ENCODE measurements at regions not wholly inside any gene's neighbourhood (a gene's known extent, or its start where the extent isn't known, plus 50 kb on each side); places are given as distances from the start of the nearest gene placed in this dataset.

DNA sequence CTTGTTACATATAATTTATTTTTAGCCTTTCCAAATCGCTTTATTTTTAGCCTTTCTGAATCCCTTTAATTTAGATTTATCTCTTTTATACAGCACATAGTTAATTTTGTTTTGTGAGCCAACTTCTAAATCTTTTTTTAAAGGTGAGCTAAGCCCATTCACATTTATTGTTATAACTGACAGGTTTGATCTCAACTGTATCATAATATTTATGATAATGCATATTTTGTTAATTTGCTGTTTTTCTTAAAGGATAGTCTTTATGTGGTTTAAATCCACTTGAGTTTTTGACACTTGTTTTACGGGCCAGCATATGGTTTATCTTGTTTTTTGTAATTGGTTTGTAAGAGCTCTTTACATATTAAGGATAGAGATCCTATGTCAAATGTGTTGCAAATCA is 177.8 kb upstream of the SMIM23 start:
- no peak for DNase-seq

DNA sequence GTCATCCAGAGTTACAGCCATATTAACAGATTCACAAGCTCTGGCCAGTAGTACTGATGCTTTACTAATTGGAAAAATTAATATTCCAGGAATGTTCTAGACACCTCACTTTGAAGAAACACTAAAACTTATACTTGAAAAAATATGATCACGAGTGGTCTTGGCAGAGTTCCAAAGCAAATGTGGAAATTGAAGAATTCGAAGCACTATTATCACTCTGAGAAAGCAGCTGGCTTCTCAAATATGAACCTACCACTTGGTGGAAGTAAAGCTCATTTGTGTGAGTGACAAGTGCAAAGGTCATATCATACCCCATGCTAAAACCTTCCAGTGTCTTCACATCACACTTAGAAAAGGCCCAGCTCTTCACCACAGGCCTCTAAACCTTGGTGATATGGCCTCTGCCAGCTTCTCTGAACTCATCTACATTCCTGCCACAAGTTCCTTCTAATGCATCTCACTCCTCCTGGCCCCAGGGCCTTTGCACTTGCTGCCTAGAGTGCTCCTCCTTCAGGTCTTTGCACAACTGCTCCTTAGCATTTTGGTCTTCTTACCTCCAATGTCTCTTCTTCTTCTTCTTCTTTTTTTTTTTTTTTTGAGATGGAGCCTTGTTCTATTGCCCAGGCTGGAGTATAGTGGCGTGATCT is 175.7 kb upstream of the SMIM23 start:
- no peak for DNase-seq

GRCh38 chr5:171610686-171611085 is 174.9 kb upstream of the SMIM23 start:
- DNase-seq: no peak

DNA sequence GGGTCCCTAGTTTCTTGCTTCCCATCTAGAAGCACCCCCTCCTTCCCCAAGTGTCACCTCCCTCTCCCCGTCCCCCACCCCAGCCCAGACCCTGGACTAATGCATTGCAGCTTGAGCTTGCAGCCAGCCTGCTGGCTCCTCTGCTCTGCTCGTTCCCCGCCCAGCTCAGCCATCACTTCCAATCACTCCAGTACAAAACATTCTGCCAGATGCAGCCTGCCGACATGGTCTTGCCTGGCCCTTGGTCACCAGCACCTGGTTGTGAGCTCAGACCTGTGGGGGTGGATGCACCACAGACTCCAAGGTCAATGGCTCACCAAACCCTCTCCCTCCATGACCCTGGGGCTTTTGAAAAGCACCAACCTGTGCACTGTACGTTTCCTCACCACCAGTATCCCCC is 172.9 kb upstream of the SMIM23 start:
- DNase-seq: no peak

DNA sequence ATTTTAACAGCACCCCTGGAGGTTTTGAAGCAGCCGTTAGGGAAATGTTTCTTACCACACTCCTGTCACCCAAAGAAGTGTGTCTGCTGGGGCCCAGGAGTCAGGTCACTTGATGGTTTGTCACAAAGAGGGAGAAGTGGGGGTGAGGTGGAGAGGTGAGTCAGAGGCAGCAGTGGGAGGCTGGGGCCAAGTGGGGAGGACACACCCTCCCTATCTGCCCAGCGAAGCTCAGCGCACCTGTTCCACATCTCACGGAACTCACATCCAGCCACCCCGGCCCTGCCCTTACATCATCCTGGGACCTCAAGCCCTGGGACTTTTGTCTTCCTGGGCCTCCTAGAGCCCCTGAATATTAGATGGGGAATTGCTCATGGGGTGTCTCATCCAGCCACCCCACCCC is 171.1 kb upstream of the SMIM23 start:
- no peak for DNase-seq

DNA sequence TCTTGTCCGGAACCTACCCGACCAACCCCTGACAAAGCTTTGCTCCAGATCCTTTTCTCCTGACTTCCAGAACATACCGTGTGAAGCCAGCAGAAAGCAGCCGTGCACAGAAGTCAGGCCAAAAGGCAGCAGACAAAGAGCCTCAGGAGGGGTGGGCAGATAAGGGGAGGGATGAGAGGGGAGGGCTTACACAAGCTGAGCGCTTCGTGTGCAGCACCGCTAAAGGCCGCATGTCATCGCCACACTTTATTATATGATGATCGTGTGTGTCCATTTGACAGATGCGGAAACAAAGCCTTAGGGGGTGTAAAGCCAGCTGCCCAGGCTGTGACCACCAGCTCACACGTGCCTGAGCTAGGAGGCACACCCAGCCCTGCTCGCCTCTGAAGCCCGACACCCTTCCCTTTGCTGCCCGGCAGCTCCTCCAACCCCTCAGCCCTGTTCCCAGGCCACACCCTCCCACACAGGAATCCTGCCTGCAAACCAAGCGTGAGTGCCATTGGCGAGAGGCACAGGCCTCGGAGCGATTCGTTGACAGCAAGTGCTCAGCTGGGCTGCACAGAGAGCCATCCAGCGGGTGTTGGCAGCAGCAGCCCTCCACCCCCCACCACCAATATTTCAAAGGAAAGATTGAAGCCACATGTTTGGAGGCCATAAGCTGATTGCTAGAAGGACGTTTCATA is 170.5 kb upstream of the SMIM23 start:
- no peak for DNase-seq

- no peak for DNase-seq
These were observed 169.6 kb upstream of the SMIM23 start for GRCh38 chr5:171615705-171616640.

DNA sequence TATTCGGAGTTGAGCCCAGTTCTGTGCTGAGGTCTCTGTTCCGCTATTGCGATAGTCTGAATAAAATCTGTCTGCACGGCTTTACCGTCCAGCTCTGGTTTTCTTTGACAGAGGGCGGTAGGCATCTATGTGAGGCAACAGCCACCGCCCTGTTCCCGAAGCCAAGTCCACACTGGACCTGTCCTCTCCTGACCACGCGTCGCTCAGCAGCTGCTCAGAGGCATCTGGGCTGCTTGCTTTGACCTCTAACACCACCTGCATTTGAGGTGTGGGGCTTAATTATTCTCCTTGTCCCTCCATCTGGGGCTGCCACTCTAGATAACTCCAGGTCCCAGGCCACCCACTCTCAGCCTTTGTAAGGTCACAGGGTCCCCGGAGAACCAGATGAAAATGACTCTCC is 168.4 kb upstream of the SMIM23 start:
- DNase-seq: no peak

DNA sequence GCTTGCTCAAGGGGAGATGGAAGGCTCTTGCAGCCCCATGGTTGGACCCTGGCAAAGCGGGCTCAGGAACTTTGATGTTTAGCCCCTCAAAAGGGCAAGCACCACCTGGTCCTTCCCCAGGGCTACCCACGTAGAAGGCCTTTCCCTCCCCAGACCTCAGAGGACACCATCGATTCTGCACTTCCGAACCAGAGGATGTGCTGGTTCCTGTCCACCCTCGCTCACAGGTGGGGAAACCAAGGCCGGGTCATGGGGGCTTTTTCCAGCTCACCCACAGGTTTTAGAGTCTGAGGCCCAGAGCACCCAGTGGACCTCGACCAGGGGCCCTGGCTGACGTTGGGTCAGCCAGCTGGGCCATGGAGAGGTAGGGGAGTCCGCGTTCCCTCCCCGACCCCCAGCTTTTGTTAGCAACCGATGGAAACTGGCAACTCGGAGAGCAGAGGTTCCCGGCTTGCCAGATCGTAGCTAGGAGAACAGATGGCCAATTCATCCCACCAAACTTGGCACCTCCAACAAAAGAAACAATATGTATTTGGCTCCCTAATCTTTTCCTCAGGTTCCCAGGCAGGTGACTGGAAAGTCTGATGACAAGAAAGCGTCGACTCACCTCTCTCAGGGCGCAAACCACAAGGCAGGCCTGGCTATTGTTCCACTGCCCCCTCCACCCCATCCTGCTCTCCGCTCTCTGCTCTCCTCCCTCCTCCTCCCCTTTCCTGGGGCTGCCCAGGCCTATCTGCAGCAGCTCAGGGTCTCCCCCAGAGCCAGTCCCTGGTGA is 167.6 kb upstream of the SMIM23 start:
- no peak for DNase-seq

DNA sequence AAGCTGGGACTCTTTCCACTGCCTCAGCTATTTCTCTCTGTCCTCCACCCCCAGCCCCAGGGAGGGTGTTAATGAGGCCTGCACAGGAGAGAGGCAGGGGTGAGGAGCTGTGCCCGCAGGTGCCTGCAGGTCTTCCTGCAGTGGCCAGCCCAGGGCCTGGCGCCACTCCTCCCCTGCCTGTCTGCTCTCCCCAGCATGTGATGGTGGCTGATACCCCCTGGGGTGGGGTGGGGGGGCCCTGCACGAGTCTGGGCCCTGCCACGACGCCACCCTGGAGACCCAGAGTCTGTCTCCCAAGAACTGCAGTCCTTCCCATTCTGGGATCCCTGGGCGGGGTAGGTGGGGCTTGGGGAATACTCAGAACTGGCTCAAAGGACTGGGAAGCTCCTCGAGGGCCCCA is 166.4 kb upstream of the SMIM23 start:
- no peak for DNase-seq

DNA sequence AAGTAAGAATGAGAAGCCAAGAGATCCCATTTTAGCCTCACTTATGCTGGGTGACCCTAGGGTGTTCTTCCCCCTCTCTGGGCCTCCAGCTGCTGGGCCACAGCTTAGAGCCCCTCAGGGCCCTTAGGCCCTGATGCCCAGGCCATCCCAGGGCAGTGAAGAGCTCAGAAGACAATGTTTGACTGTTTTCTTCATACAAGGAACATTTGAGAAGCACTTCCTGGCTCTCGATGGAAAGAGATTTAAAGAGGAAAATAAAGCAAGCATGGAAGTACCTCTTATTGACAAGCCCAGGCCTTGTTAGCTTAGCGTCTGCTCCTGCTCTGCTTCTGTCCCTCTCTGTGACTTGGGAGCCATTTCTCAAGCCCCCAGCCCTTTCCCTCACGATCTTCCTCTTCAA is 165.9 kb upstream of the SMIM23 start:
- DNase-seq: no peak

DNA sequence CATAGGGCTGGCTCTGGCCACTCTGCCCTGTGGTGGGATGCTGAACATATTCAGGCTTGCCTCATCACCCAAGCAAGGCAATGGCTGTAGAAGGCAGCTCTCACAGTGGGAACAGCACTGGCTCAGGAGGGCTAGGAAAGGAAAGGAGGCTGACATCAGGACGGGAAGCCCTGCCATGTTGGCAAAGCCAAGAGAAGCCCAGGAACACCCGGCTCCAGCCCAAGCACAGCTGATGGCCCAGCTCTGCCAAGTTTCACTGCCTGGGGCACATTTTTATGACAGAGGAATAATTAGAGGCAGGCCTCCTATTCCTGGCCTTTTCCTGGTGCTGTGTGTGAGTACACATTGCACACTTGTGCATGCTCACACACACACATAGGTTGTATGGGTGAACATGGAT is 163.6 kb upstream of the SMIM23 start:
- peak in 1 of 2 experiments; percentile 31 for DNase-seq

- no peak for DNase-seq
These were observed 162.5 kb upstream of the SMIM23 start for GRCh38 chr5:171623107-171623506.

GRCh38 chr5:171623551-171624097 is 162.0 kb upstream of the SMIM23 start:
- no peak for DNase-seq

DNA sequence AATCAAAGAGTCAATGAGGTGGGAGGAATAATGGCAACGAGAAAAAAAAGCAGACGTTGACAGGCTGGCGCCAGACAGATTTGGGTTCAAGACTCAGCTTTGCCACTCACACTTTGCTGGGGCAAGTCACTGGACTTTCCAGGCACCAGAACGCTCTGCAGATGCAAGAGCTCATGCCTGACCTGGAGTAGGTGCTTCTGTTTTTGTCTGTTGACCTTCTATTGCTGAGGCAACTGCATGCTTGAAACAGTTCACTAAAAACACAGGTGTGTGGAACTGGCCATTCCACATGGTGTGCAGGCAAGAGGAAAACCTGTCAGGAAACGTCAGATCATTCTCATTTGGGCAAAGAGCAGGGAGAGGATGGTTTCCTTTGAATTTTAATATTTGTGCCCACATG is 161.2 kb upstream of the SMIM23 start:
- DNase-seq: no peak

- DNase-seq: no peak
These were observed 160.0 kb upstream of the SMIM23 start for GRCh38 chr5:171625646-171626045.

GRCh38 chr5:171627936-171628632 is 157.5 kb upstream of the SMIM23 start:
- no peak for DNase-seq

GRCh38 chr5:171628633-171628974 is 157.0 kb upstream of the SMIM23 start:
- DNase-seq: no peak

- DNase-seq: no peak
These were observed 156.4 kb upstream of the SMIM23 start for GRCh38 chr5:171629221-171629620.

DNA sequence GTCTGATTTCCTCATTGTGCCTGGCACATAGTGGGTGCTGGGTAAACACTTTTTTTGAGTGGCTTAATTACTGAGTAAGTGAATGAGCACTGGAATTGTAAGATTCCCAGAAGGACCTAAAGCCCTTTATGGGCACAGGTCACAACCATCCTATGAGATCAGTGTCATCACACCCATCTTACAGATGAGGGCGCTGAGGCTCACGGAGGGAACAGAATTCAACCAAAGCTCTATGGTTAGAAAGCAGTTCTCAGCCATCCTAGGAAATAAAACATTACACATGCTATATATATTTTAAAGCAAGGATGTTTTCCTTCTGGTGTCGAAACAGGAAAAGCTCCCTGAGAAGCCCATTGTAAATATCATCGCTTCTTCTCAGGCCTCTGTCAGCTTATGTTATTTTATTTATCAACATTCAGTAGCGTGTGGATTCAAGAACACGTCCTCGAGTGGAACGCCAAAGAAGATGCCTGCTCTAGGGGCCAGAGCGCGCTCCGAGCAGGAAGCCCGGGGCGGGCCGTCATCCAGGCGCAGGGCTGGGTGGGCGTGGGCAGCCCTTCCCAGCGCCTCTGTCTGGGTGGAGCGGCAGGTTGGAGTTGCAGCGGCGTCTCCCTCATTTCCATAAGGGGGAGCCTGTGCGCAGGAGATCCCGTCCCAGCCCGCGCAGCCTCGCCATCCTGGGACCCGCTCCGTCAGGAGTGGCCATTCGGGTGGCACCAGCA is 155.8 kb upstream of the SMIM23 start:
- peak; percentile 31 to 43 for DNase-seq

DNA sequence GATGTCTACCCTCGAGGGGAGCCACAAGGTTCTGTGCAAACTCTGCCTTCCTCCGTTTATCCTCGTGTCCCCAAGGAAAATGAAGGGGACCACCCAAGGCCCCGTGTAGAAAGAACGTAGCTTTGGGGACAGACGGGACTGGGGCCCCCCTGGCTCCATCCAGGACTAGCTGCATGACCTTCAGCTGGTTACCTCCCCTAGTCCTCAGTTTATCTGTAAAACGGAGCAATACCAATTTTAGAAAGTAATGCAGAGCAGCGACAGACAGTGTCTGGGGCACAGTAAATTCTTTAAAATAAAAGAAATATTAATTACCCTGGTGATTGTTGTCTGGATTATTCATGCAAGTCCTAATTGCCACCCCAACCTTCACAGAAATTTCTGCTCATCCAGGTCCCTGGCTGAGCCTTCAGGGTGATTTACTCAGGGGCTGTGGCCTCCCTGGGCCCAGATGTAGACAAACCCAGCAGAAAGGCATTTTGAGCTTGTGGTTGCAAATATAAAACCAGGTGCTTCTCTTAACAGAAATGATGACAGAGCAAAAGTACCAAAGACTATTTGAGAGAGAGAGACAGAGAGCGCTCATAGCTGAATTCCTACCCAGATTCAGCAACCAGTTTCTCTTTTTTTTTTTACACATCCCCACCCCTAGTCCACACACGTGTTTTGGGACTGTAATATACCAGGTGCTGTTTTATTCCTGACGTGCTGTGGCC is 155.1 kb upstream of the SMIM23 start:
- no peak for DNase-seq

All from NCI-H2081 (cell line).